DOHH2 (cell line): ENCODE measurements at regions not wholly inside any gene's neighbourhood (a gene's known extent, or its start where the extent isn't known, plus 50 kb on each side); places are given as distances from the start of the nearest gene placed in this dataset.

Experiments
- H3F3A ChIP-seq: fragments of 200-600 bp; sonication (generic), shearing (Covaris generic); 2 replicates; pipeline ENCODE4 v1.6.0; 2016; ENCODE audit warnings: antibody characterized with exemption, mild to moderate bottlenecking; ENCODE audit not compliant: control insufficient read depth, insufficient read depth
- H3K27ac ChIP-seq: fragments of 200-600 bp; sonication (generic); 2 replicates; pipeline ENCODE4 v1.5.1; 2014; ENCODE audit warnings: low read depth, mild to moderate bottlenecking, low read length, moderate library complexity
- H3K27me3 ChIP-seq: fragments of 200-600 bp; sonication (generic); 2 replicates; pipeline ENCODE4 v1.6.1; 2014; ENCODE audit warnings: mild to moderate bottlenecking, low read length, mixed read lengths; ENCODE audit not compliant: control insufficient read depth
- H3K36me3 ChIP-seq: fragments of 200-600 bp; sonication (generic); 2 replicates; pipeline ENCODE4 v1.6.1; 2014; ENCODE audit warnings: mild to moderate bottlenecking, low read length, moderate library complexity, mixed read lengths; ENCODE audit not compliant: control insufficient read depth
- H3K4me1 ChIP-seq: fragments of 200-600 bp; sonication (generic); 2 replicates; pipeline ENCODE4 v1.6.1; 2014; ENCODE audit warnings: mild to moderate bottlenecking, low read length, mixed read lengths; ENCODE audit not compliant: control insufficient read depth
- H3K4me2 ChIP-seq: fragments of 200-600 bp; sonication (generic); 2 replicates; pipeline ENCODE4 v1.6.0; 2014; ENCODE audit warnings: mild to moderate bottlenecking, low read length, moderate library complexity
- H3K4me3 ChIP-seq: fragments of 200-600 bp; sonication (generic); 2 replicates; pipeline ENCODE4 v1.5.1; 2014; ENCODE audit warnings: mild to moderate bottlenecking, low read length, mixed read lengths
- H3K79me2 ChIP-seq: fragments of 200-600 bp; sonication (generic); 2 replicates; pipeline ENCODE4 v1.6.1; 2014; ENCODE audit warnings: mild to moderate bottlenecking, low read length, mixed read lengths; ENCODE audit not compliant: control insufficient read depth
- H3K9me2 ChIP-seq: fragments of 200-600 bp; sonication (generic); replicated peaks from 2 replicates; pipeline ENCODE4 v1.6.1; 2014; ENCODE audit warnings: mild to moderate bottlenecking, low read length, mixed read lengths; ENCODE audit not compliant: control insufficient read depth
- H3K9me3 ChIP-seq: fragments of 200-600 bp; sonication (generic); 2 replicates; pipeline ENCODE4 v1.6.1; 2014; ENCODE audit warnings: antibody characterized with exemption, low read length, mixed read lengths; ENCODE audit not compliant: control insufficient read depth, insufficient read depth
- H4K20me1 ChIP-seq: fragments of 200-600 bp; sonication (generic); 2 replicates; pipeline ENCODE4 v1.6.0; 2014; ENCODE audit warnings: low read depth, mild to moderate bottlenecking, antibody characterized with exemption, low read length, moderate library complexity; ENCODE audit not compliant: control insufficient read depth, insufficient read depth
- CTCF ChIP-seq: fragments of 200-600 bp; sonication (generic); IDR thresholded peaks from one replicate; pipeline ENCODE4 v1.5.1; 2014; ENCODE audit warnings: antibody characterized with exemption, mild to moderate bottlenecking, low read depth, low read length; ENCODE audit not compliant: poor library complexity, severe bottlenecking
- EZH2phosphoT487 ChIP-seq: fragments of 200-600 bp; sonication (generic); IDR thresholded peaks from 2 replicates; pipeline ENCODE4 v1.6.1; 2017; ENCODE audit warnings: borderline replicate concordance, mild to moderate bottlenecking, antibody characterized with exemption, low read length, moderate library complexity, mixed read lengths

DNA sequence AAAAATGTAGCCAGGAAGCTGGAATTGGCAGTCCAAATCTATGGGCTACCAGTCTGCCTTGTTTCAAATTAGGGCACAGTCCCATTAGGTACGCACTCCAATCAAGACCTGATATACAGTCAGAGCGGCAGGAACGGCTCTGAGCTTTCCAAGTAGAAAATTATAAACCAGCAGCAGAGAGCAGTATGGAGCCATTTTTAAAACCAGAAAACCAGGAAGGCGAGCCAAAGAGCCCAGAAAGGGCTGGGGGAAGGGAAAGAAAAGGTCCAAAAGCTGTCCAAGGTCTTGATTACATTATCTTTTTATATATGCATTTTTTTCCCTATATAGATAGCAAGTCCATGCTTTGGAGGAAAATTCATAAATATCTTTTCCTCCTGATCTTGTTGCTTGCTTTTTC, 719.0 kb downstream of the RWDD3 start:
- Histone ChIP-seq H3K27ac (no peak overlapping the region), H3F3A (no peaks in the 10 kb centered on the region), H3K9me3 (no peaks in the 10 kb centered on the region), H4K20me1 (no peaks in the 10 kb centered on the region), H3K36me3 (no peaks in the 10 kb centered on the region), H3K4me3 (no peak overlapping the region), H3K4me2 (no peak overlapping the region), H3K27me3 (no peaks in the 10 kb centered on the region), H3K9me2 (no peaks in the 10 kb centered on the region), H3K79me2 (no peaks in the 10 kb centered on the region), H3K4me1 (no peaks in the 10 kb centered on the region)
- TF ChIP-seq EZH2phosphoT487 (no peak), CTCF (no peak)

- no peak overlapping the region for H3K4me3 ChIP-seq
- no peak overlapping the region for H3K27ac ChIP-seq
- H3F3A ChIP-seq: no peaks in the 10 kb centered on the region
- no peaks in the 10 kb centered on the region for H3K36me3 ChIP-seq
- H3K9me3 ChIP-seq: no peaks in the 10 kb centered on the region
- H3K9me2 ChIP-seq: no peaks in the 10 kb centered on the region
- H3K27me3 ChIP-seq: no peaks in the 10 kb centered on the region
- H4K20me1 ChIP-seq: no peaks in the 10 kb centered on the region
- H3K4me1 ChIP-seq: no peaks in the 10 kb centered on the region
- H3K4me2 ChIP-seq: no peak overlapping the region
- no peaks in the 10 kb centered on the region for H3K79me2 ChIP-seq
- TF ChIP-seq EZH2phosphoT487 (no peak), CTCF (no peak)
These were observed 720.6 kb downstream of the RWDD3 start for GRCh38 chr1:95954585-95954984.

- H3K4me2 ChIP-seq: no peak overlapping the region
- no peaks in the 10 kb centered on the region for H3K4me1 ChIP-seq
These were observed 722.2 kb downstream of the RWDD3 start for GRCh38 chr1:95956215-95956614.

More at GRCh38 chr1:95956215-95956614, 722.2 kb downstream of the RWDD3 start:
- no peaks in the 10 kb centered on the region for H4K20me1 ChIP-seq
- no peak overlapping the region for H3K27ac ChIP-seq
- no peak for TF ChIP-seq CTCF
- no peak for TF ChIP-seq EZH2phosphoT487
- no peaks in the 10 kb centered on the region for H3K27me3 ChIP-seq
- H3K9me2 ChIP-seq: no peaks in the 10 kb centered on the region
- H3F3A ChIP-seq: no peaks in the 10 kb centered on the region
- H3K4me3 ChIP-seq: no peak overlapping the region
- H3K36me3 ChIP-seq: no peaks in the 10 kb centered on the region
- H3K9me3 ChIP-seq: no peaks in the 10 kb centered on the region
- H3K79me2 ChIP-seq: no peaks in the 10 kb centered on the region
